H9 (cell line): ENCODE measurements at regions not wholly inside any gene's neighbourhood (a gene's known extent, or its start where the extent isn't known, plus 50 kb on each side); places are given as distances from the start of the nearest gene placed in this dataset.
A peak's percentile ranks its signal among the peaks of the same experiment; 100 is the strongest.

Source experiments
- DNase-seq: peaks from one replicate; pipeline ENCODE4 v3.0.0-alpha.2; 2017
- H2AFZ ChIP-seq: one replicate; pipeline ENCODE4 v1.6.1; 2013; ENCODE audit warnings: mild to moderate bottlenecking, low read length, control low read depth, moderate library complexity
- H2AK5ac ChIP-seq: 2 replicates; pipeline ENCODE4 v1.6.1; 2013; ENCODE audit warnings: low read length, control low read depth, mixed read lengths; ENCODE audit not compliant: insufficient read length
- H2BK120ac ChIP-seq: one replicate; pipeline ENCODE4 v1.6.1; 2013; ENCODE audit warnings: low read depth, mild to moderate bottlenecking, low read length, control low read depth, inconsistent platforms; ENCODE audit not compliant: poor library complexity, severe bottlenecking
- H2BK12ac ChIP-seq: 2 replicates; pipeline ENCODE4 v1.6.1; 2013; ENCODE audit warnings: low read length, control low read depth, mixed read lengths, low read depth; ENCODE audit not compliant: insufficient read length
- H2BK15ac ChIP-seq: 2 replicates; pipeline ENCODE4 v1.6.1; 2013; ENCODE audit warnings: low read depth, low read length, control low read depth
- H2BK20ac ChIP-seq: one replicate; pipeline ENCODE4 v1.6.1; 2013; ENCODE audit warnings: low read depth, mild to moderate bottlenecking, low read length, control low read depth, inconsistent platforms; ENCODE audit not compliant: poor library complexity, severe bottlenecking
- H2BK5ac ChIP-seq: 2 replicates; pipeline ENCODE4 v1.6.1; 2013; ENCODE audit warnings: low read length, control low read depth, mixed read lengths; ENCODE audit not compliant: insufficient read length
- H3K14ac ChIP-seq: 2 replicates; pipeline ENCODE4 v1.6.1; 2013; ENCODE audit warnings: low read length, control low read depth; ENCODE audit not compliant: insufficient read depth
- H3K18ac ChIP-seq: 2 replicates; pipeline ENCODE4 v1.6.1; 2013; ENCODE audit warnings: low read depth, mild to moderate bottlenecking, mixed read lengths, low read length, control low read depth; ENCODE audit not compliant: insufficient read length
- H3K23ac ChIP-seq: 2 replicates; pipeline ENCODE4 v1.6.1; 2013; ENCODE audit warnings: low read length, control low read depth, mixed read lengths, low read depth; ENCODE audit not compliant: insufficient read length
- H3K23me2 ChIP-seq: 2 replicates; pipeline ENCODE4 v1.6.1; 2013; ENCODE audit warnings: low read depth, mild to moderate bottlenecking, mixed read lengths, low read length, control low read depth; ENCODE audit not compliant: insufficient read length, poor library complexity, severe bottlenecking
- H3K27ac ChIP-seq: 2 replicates; pipeline ENCODE4 v1.5.1; 2013; ENCODE audit warnings: low read length, control low read depth, mixed read lengths, low read depth; ENCODE audit not compliant: insufficient read length
- H3K27me3 ChIP-seq: 2 replicates; pipeline ENCODE4 v1.6.1; 2013; ENCODE audit warnings: low read length, control low read depth, inconsistent platforms; ENCODE audit not compliant: insufficient read depth
- H3K4ac ChIP-seq: 2 replicates; pipeline ENCODE4 v1.6.1; 2013; ENCODE audit warnings: low read depth, mild to moderate bottlenecking, control low read depth, inconsistent platforms, low read length, moderate library complexity
- H3K4me1 ChIP-seq: 2 replicates; pipeline ENCODE4 v1.6.1; 2013; ENCODE audit warnings: low read length, control low read depth, inconsistent platforms; ENCODE audit not compliant: insufficient read depth
- H3K4me2 ChIP-seq: 2 replicates; pipeline ENCODE4 v1.6.1; 2013; ENCODE audit warnings: low read length, control low read depth, mixed read lengths; ENCODE audit not compliant: insufficient read length, insufficient read depth
- H3K56ac ChIP-seq: 2 replicates; pipeline ENCODE4 v1.6.1; 2013; ENCODE audit warnings: low read depth, mild to moderate bottlenecking, mixed read lengths, low read length, control low read depth; ENCODE audit not compliant: insufficient read length
- H3K79me1 ChIP-seq: 2 replicates; pipeline ENCODE4 v1.6.1; 2013; ENCODE audit warnings: low read depth, mild to moderate bottlenecking, moderate library complexity, low read length, control low read depth, inconsistent platforms; ENCODE audit not compliant: insufficient read depth, poor library complexity, severe bottlenecking
- H3K79me2 ChIP-seq: 2 replicates; pipeline ENCODE4 v1.6.1; 2013; ENCODE audit warnings: low read length, control low read depth, inconsistent platforms; ENCODE audit not compliant: insufficient read depth
- H3K9ac ChIP-seq: 2 replicates; pipeline ENCODE4 v1.6.1; 2013; ENCODE audit warnings: low read length, control low read depth, mixed read lengths; ENCODE audit not compliant: insufficient read length; ENCODE audit errors: extremely low read depth
- H3K9me3 ChIP-seq: one replicate; pipeline ENCODE4 v1.6.1; 2013; ENCODE audit warnings: low read depth, low read length, inconsistent platforms; ENCODE audit not compliant: control insufficient read depth
- H3T11ph ChIP-seq: one replicate; pipeline ENCODE4 v1.6.1; 2013; ENCODE audit warnings: mild to moderate bottlenecking, low read length, control low read depth, inconsistent platforms
- H4K20me1 ChIP-seq: one replicate; pipeline ENCODE4 v1.6.1; 2013; ENCODE audit not compliant: control insufficient read depth, insufficient read length, insufficient read depth
- H4K5ac ChIP-seq: 2 replicates; pipeline ENCODE4 v1.6.1; 2013; ENCODE audit warnings: low read depth, mild to moderate bottlenecking, mixed read lengths, low read length, control low read depth; ENCODE audit not compliant: insufficient read length
- H4K8ac ChIP-seq: replicated peaks from 2 replicates; pipeline ENCODE4 v1.6.1; 2013; ENCODE audit warnings: low read length, control low read depth, mixed read lengths, low read depth; ENCODE audit not compliant: insufficient read length
- H4K91ac ChIP-seq: 2 replicates; pipeline ENCODE4 v1.6.1; 2013; ENCODE audit warnings: low read depth, mild to moderate bottlenecking, moderate library complexity, mixed read lengths, low read length, control low read depth; ENCODE audit not compliant: insufficient read length
- H3K27ac Mint-ChIP-seq, 3 experiments: 2 replicates in 2 of 3; 3 replicates in 1 of 3; pipeline ENCODE4 v1.8.0; 2020 to 2021; ENCODE audit warnings: mixed read lengths in 3 of 3, mild to moderate bottlenecking in 1 of 3, moderate library complexity in 1 of 3
- H3K27me3 Mint-ChIP-seq: 2 replicates; pipeline ENCODE4 v1.8.0; 2021; ENCODE audit warnings: low read depth, mild to moderate bottlenecking, moderate library complexity, mixed read lengths
- H3K36me3 Mint-ChIP-seq, 3 experiments: 2 replicates in 2 of 3; 3 replicates in 1 of 3; pipeline ENCODE4 v1.8.0; 2020 to 2021; ENCODE audit warnings: low read depth in 3 of 3, mixed read lengths in 3 of 3; ENCODE audit not compliant: insufficient read depth in 1 of 3
- H3K4me1 Mint-ChIP-seq, 2 experiments: 2 replicates each; pipeline ENCODE4 v1.8.0; 2020; ENCODE audit warnings: mixed read lengths in 2 of 2
- H3K4me3 Mint-ChIP-seq, 2 experiments: 2 replicates in 1 of 2; 3 replicates in 1 of 2; pipeline ENCODE4 v1.8.0; 2020 to 2021; ENCODE audit warnings: mild to moderate bottlenecking in 2 of 2, mixed read lengths in 2 of 2, moderate library complexity in 1 of 2
- H3K9me3 Mint-ChIP-seq, 2 experiments: 2 replicates in 1 of 2; 3 replicates in 1 of 2; pipeline ENCODE4 v1.8.0; 2020; ENCODE audit warnings: mild to moderate bottlenecking in 2 of 2, mixed read lengths in 2 of 2, moderate library complexity in 1 of 2
- CTCF ChIP-seq: fragments of 200-600 bp; sonication (generic); conservative IDR thresholded peaks from 3 replicates; pipeline ENCODE4 v1.8.0; 2021; ENCODE audit warnings: antibody characterized with exemption, mild to moderate bottlenecking
- WGBS: extraction: QIAGEN DNeasy Blood & Tissue Kit; methylation state at CpG from one replicate; pipeline ENCODE4 v1.1.7; 2013; ENCODE audit warnings: missing lambda C conversion rate, low lambda C conversion rate, mixed read lengths; ENCODE audit not compliant: insufficient read length; ENCODE audit errors: extremely low coverage; 5-methylcytosine and 5-hydroxymethylcytosine counted together

- no peak overlapping the region for H3K4ac ChIP-seq
- H4K20me1 ChIP-seq: no peaks in the 10 kb centered on the region
- H3K18ac ChIP-seq: no peak overlapping the region
- no peak overlapping the region for H3K56ac ChIP-seq
- DNase-seq: no peak
- Mint-ChIP-seq H3K4me1 (peaks cover 4 to 6% of the 10 kb centered on the region in 2 experiments; a peak in 3 of 4 replicates), H3K27me3 (peaks cover 2% of the 10 kb centered on the region; the same call in 1 of the 2 replicates), H3K9me3 (peaks cover 13 to 16% of the 10 kb centered on the region in 2 experiments), H3K4me3 (no peak overlapping the region), H3K36me3 (peaks cover 0 to 14% (median 4%) of the 10 kb centered on the region in 3 experiments; a peak in 2 of 7 replicates), H3K27ac (peak overlapping the region in 1 of 3 experiments; percentile 83; a peak in 2 of 7 replicates)
- no peaks in the 10 kb centered on the region for H3K79me1 ChIP-seq
- no peak overlapping the region for H3K23ac ChIP-seq
- H3K14ac ChIP-seq: no peak overlapping the region
- H2BK15ac ChIP-seq: no peak overlapping the region
- H4K91ac ChIP-seq: no peak overlapping the region
- no peak overlapping the region for H3T11ph ChIP-seq
- H2AK5ac ChIP-seq: no peak overlapping the region
- no peaks in the 10 kb centered on the region for H3K27me3 ChIP-seq
- no peaks in the 10 kb centered on the region for H3K4me1 ChIP-seq
- H4K5ac ChIP-seq: no peak overlapping the region
- no peak for TF ChIP-seq CTCF
- H2BK20ac ChIP-seq: no peak overlapping the region
- H3K9me3 ChIP-seq: no peaks in the 10 kb centered on the region
- H2AFZ ChIP-seq: no peak overlapping the region
- no peak overlapping the region for H3K27ac ChIP-seq
- H3K79me2 ChIP-seq: no peaks in the 10 kb centered on the region
- no CpG with 5 or more reads among the region's 2 CpGs for WGBS
- H3K9ac ChIP-seq: no peak overlapping the region
- H3K4me2 ChIP-seq: no peak overlapping the region
- no peak overlapping the region for H4K8ac ChIP-seq
- no peaks in the 10 kb centered on the region for H3K23me2 ChIP-seq
- no peak overlapping the region for H2BK5ac ChIP-seq
- H2BK120ac ChIP-seq: no peak overlapping the region
- H2BK12ac ChIP-seq: no peak overlapping the region
Measured at GRCh38 chr2:4151521-4151920, 448.1 kb downstream of the DCDC2C start.
